ENCODE measurements at regions not wholly inside any gene's neighbourhood (a gene's known extent, or its start where the extent isn't known, plus 50 kb on each side); places are given as distances from the start of the nearest gene placed in this dataset.

DNA sequence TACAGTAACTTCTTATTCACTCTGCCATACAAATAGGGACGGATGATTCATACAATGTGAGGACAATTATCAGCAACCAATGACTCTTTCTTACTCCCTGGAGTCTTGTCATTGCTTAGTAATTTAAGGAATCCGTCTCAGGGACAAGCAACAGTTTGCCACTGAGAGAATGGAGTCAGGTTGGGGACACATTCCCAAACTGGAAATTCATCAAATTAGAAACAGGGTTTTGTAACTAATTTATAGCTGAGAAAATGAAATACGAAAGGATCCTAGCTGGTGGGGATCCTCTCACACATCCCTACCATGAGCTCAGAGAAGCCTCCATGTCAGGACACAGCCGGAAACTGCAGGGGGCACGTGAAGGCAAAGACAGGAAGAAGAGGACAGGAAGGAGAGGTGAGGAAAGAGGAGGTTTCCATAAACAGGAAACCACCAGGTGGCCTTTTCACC lies 50.4 kb upstream of the KDR start:
- in situ Hi-C loops (cut with MboI; ENCODE audit: low pct_unique_long_range_greater_than_20kb, low sequenced_read_pairs, unreplicated experiment) = no loop called here
- TF ChIP-seq, protein P1, sequence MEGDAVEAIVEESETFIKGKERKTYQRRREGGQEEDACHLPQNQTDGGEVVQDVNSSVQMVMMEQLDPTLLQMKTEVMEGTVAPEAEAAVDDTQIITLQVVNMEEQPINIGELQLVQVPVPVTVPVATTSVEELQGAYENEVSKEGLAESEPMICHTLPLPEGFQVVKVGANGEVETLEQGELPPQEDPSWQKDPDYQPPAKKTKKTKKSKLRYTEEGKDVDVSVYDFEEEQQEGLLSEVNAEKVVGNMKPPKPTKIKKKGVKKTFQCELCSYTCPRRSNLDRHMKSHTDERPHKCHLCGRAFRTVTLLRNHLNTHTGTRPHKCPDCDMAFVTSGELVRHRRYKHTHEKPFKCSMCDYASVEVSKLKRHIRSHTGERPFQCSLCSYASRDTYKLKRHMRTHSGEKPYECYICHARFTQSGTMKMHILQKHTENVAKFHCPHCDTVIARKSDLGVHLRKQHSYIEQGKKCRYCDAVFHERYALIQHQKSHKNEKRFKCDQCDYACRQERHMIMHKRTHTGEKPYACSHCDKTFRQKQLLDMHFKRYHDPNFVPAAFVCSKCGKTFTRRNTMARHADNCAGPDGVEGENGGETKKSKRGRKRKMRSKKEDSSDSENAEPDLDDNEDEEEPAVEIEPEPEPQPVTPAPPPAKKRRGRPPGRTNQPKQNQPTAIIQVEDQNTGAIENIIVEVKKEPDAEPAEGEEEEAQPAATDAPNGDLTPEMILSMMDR (IDR thresholded peaks at IDR 0.05; ENCODE audit: extremely low read depth, insufficient read depth, missing control alignments) = no peak
- no peak for DNase-seq (ENCODE audit: low spot score)

DNA sequence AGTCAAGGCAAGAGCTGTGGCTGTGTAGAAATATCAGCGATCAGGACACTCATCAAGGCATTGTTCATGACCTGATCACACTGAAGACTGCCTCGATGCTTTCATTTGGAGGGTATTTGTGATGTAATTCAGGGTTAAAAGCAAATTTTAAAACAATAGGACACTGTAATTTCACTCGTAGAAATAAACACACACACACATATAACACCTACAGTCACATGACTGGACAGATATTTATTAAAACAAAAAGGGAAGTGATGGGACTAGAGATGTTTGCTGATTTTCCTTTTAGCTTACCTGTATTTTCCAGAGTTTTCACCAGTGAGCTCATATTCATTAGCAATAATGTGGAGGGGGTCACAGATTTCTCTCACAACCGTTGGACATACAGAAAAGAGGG lies 51.1 kb upstream of the KDR start:
- DNase-seq (ENCODE audit: low spot score) = no peak
- TF ChIP-seq, protein P1 (IDR thresholded peaks at IDR 0.05; ENCODE audit: extremely low read depth, insufficient read depth, missing control alignments) = no peak
- in situ Hi-C loops (cut with MboI; ENCODE audit: low pct_unique_long_range_greater_than_20kb, low sequenced_read_pairs, unreplicated experiment) = no loop called here

DNA sequence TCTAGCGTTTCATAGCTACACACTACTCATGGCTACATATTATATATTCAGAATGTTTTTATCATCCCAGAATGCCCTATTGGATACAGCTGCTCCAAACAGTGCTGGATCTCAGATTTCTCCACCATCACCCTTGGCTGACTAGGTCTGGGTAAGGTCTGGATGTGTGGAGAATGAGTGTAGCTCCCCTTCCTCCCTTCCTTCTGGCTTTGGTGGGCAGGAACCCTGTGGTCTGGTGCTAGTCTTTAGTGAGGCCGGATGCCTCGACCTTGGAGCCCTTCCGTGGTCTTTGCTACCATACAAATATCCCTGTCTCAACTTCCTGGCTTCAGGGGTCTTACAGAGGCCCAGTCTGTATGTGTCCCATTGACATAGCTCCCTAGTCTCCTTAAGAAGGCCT lies 52.1 kb upstream of the KDR start:
- no peak for DNase-seq (ENCODE audit: low spot score)
- TF ChIP-seq, protein P1 (IDR thresholded peaks at IDR 0.05; ENCODE audit: extremely low read depth, insufficient read depth, missing control alignments) = no peak
- in situ Hi-C loops (cut with MboI; ENCODE audit: low pct_unique_long_range_greater_than_20kb, low sequenced_read_pairs, unreplicated experiment) = no loop called here

DNA sequence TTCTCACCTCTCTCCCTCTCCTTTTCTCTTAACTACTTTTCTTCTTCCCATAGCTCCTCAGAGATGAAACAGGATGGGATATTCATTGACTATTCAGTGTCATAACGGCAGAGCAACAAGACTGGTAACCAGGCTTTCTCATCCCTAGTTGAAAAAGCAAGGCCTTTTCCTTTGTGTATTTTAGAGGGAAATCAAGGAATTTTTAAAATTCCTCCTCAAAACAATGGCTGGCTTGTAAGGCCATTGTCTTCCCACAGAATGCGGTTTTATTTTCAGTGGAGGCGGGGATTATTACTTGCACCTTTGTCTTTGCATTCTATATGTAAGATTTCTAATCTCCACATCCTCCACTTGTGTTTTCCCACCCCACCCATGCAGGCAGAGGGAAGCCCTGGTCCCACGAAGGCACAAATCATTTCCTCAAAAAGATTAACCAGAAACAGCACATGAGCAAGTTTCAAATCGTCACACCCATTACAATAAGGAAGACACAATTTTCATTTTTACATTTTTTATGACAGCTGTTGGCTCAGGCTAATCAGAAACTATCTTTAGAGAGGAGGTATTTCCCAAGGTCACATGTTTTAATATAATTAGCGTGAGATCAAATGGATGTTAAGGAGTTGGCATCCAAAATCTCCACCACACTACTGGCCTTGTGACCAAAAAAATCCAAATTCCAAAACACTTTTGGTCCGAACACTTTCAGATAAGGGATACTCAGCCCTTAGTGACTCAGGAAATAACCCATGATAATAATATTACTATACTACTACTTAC lies 53.0 kb upstream of the KDR start:
- TF ChIP-seq, protein P1 (IDR thresholded peaks at IDR 0.05; ENCODE audit: extremely low read depth, insufficient read depth, missing control alignments) = no peak
- DNase-seq (ENCODE audit: low spot score) = no peak
- in situ Hi-C loops (cut with MboI; ENCODE audit: low pct_unique_long_range_greater_than_20kb, low sequenced_read_pairs, unreplicated experiment) = no loop called here

DNA sequence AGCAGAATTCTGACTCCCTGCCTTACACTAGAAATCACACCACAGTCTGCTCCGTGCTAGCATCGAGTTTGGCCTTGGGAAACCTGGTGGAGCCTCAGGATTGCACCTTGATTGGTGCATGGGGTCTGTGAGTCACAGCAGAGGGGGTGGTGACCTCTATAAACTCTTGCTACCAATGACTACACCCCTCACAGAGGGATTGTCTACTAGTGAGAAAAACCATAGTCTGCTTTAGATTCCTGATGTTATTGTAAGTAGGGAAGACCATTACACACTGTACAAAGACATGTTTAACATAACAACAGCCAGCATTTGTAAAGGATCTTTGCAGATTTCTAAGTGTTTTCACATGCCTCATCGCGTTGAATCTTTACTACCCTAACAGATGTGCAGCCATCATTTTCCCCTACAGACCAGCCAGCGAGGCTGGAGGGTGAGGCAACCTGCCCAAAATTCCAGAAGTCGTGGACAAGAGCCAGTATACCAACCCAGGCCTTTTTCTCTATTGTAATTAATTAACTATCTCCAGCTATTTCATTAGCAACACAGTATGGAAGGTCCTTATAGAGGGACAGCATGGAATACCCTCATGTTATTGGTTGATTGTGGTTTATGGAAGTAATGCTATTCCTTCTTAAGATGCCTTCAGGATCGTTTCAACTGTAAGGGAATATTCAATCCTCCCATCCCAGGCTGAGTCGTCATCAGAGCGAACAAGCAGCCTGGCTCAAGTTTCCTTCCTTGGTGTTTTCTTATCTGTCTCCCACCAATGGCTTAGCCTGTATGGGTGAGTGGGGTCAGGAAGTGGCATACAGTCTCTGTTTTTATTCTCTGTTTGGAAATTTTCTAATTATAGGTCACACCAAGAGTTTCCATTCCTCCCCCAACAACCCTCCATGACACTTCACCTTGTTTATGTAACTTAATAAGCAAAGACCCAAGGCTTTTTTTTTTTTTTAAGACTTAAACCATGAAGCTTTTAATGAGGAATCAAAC lies 55.9 kb upstream of the KDR start:
- no peak for DNase-seq (ENCODE audit: low spot score)
- TF ChIP-seq, protein P1 (IDR thresholded peaks at IDR 0.05; ENCODE audit: extremely low read depth, insufficient read depth, missing control alignments) = no peak
- in situ Hi-C loops (cut with MboI; ENCODE audit: low pct_unique_long_range_greater_than_20kb, low sequenced_read_pairs, unreplicated experiment) = no loop called here

DNA sequence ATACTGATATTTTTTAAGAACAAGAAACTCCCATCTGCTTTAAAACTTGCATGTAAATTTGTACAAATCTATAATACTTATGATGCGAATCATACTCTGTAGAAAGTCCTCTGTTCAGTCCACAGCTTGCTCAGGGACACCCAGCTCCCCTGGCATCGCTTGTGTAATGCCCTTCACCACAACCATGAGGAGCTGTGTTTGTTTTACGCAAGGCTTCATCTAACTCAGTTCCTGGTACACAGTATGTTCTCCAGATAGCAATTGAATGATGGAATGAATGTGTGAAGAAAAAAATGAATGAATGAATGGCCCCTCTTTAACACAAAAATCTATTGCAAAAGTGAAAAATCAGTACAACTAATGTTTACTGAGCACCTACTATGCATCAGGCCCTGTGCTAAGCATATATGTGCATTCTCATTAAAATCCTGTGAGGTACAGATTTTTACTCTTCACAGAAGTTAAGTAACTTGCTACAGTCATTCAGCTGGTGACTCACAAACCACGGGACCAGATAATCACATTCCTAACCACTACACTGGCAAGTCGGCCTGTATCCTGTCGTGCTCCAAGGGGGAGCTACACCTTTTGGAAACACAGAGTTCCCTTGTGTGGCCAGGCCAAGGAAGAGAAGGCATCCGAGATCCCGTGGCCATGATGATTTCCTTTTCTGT lies 58.7 kb upstream of the KDR start:
- no peak for DNase-seq (ENCODE audit: low spot score)
- in situ Hi-C loops (cut with MboI; ENCODE audit: low pct_unique_long_range_greater_than_20kb, low sequenced_read_pairs, unreplicated experiment) = no loop called here
- TF ChIP-seq, protein P1 (IDR thresholded peaks at IDR 0.05; ENCODE audit: extremely low read depth, insufficient read depth, missing control alignments) = no peak

All from GM13977 (cell line).